Vagina (tissue), 2 donors: ENCODE measurements at regions not wholly inside any gene's neighbourhood (a gene's known extent, or its start where the extent isn't known, plus 50 kb on each side); places are given as distances from the start of the nearest gene placed in this dataset.

Experiments
- POLR2A ChIP-seq, 2 donors: fragments of 450-650 bp; IDR thresholded peaks; one replicate each; pipeline ENCODE4 v1.6.1; 2017; ENCODE audit warnings: antibody characterized with exemption in 2 of 2, mild to moderate bottlenecking in 2 of 2, moderate library complexity in 2 of 2
- TF ChIP-seq, protein P1 (sequence below), 3 experiments: fragments of 450-650 bp in 2 of 3; fragments of 200-600 bp in 1 of 3; sonication (generic) in 1 of 3; IDR thresholded peaks; one replicate each; pipeline ENCODE4 v1.5.1; 2017 to 2019; ENCODE audit warnings: antibody characterized with exemption in 3 of 3, mild to moderate bottlenecking in 2 of 3, moderate library complexity in 2 of 3

- TF ChIP-seq, protein P1, sequence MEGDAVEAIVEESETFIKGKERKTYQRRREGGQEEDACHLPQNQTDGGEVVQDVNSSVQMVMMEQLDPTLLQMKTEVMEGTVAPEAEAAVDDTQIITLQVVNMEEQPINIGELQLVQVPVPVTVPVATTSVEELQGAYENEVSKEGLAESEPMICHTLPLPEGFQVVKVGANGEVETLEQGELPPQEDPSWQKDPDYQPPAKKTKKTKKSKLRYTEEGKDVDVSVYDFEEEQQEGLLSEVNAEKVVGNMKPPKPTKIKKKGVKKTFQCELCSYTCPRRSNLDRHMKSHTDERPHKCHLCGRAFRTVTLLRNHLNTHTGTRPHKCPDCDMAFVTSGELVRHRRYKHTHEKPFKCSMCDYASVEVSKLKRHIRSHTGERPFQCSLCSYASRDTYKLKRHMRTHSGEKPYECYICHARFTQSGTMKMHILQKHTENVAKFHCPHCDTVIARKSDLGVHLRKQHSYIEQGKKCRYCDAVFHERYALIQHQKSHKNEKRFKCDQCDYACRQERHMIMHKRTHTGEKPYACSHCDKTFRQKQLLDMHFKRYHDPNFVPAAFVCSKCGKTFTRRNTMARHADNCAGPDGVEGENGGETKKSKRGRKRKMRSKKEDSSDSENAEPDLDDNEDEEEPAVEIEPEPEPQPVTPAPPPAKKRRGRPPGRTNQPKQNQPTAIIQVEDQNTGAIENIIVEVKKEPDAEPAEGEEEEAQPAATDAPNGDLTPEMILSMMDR (IDR thresholded peaks at IDR 0.05) = no peak
- TF ChIP-seq POLR2A (IDR thresholded peaks at IDR 0.05) = no peak
These were observed 93.8 kb upstream of the LDAH start for GRCh38 chr2:20916604-20917286.
